A673 (cell line): ENCODE measurements at regions not wholly inside any gene's neighbourhood (a gene's known extent, or its start where the extent isn't known, plus 50 kb on each side); places are given as distances from the start of the nearest gene placed in this dataset.

ENCODE experiments used
- EZH2 ChIP-seq: fragments of 200-600 bp; sonication (generic); IDR thresholded peaks from 2 replicates; pipeline ENCODE4 v1.6.1; 2017; ENCODE audit warnings: borderline replicate concordance, low read depth, mild to moderate bottlenecking, mixed read lengths, antibody characterized with exemption, low read length; ENCODE audit not compliant: poor library complexity, severe bottlenecking
- TF ChIP-seq, protein P1 (sequence below): fragments of 300-800, 200-600 bp; sonication (generic); conservative IDR thresholded peaks from 2 replicates; pipeline ENCODE4 v1.5.1; 2017; ENCODE audit warnings: low read depth, mild to moderate bottlenecking, antibody characterized with exemption, low read length, moderate library complexity, mixed read lengths

- TF ChIP-seq, protein P1, sequence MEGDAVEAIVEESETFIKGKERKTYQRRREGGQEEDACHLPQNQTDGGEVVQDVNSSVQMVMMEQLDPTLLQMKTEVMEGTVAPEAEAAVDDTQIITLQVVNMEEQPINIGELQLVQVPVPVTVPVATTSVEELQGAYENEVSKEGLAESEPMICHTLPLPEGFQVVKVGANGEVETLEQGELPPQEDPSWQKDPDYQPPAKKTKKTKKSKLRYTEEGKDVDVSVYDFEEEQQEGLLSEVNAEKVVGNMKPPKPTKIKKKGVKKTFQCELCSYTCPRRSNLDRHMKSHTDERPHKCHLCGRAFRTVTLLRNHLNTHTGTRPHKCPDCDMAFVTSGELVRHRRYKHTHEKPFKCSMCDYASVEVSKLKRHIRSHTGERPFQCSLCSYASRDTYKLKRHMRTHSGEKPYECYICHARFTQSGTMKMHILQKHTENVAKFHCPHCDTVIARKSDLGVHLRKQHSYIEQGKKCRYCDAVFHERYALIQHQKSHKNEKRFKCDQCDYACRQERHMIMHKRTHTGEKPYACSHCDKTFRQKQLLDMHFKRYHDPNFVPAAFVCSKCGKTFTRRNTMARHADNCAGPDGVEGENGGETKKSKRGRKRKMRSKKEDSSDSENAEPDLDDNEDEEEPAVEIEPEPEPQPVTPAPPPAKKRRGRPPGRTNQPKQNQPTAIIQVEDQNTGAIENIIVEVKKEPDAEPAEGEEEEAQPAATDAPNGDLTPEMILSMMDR = no peak
- TF ChIP-seq EZH2 = no peak
Measured at GRCh38 chr6:4289770-4290320, 154.5 kb upstream of the ECI2 start.
